Neural crest cell (in vitro differentiated cells): ENCODE measurements at regions not wholly inside any gene's neighbourhood (a gene's known extent, or its start where the extent isn't known, plus 50 kb on each side); places are given as distances from the start of the nearest gene placed in this dataset.

ENCODE experiments used
- DNase-seq: peaks from one replicate; pipeline ENCODE4 v3.0.0; 2021; ENCODE audit warnings: low read depth, mixed read lengths, low spot score
- H3K27ac Mint-ChIP-seq: one replicate; pipeline ENCODE4 v1.8.0; 2021; ENCODE audit warnings: mild to moderate bottlenecking, mixed read lengths; ENCODE audit not compliant: unreplicated experiment
- H3K27me3 Mint-ChIP-seq: 2 replicates; pipeline ENCODE4 v1.8.0; 2021; ENCODE audit warnings: low read depth, mild to moderate bottlenecking, mixed read lengths
- H3K36me3 Mint-ChIP-seq: 2 replicates; pipeline ENCODE4 v1.8.0; 2021; ENCODE audit warnings: low read depth, mild to moderate bottlenecking, mixed read lengths
- H3K4me1 Mint-ChIP-seq: 2 replicates; pipeline ENCODE4 v1.8.0; 2021; ENCODE audit warnings: mixed read lengths
- H3K4me3 Mint-ChIP-seq: one replicate; pipeline ENCODE4 v1.8.0; 2021; ENCODE audit warnings: mild to moderate bottlenecking, mixed read lengths
- H3K9me3 Mint-ChIP-seq: 2 replicates; pipeline ENCODE4 v1.8.0; 2021; ENCODE audit warnings: mixed read lengths
- CTCF ChIP-seq: fragments of 200-600 bp; sonication (generic); conservative IDR thresholded peaks from 2 replicates; pipeline ENCODE4 v1.5.0; 2021; ENCODE audit warnings: antibody characterized with exemption, mild to moderate bottlenecking

DNA sequence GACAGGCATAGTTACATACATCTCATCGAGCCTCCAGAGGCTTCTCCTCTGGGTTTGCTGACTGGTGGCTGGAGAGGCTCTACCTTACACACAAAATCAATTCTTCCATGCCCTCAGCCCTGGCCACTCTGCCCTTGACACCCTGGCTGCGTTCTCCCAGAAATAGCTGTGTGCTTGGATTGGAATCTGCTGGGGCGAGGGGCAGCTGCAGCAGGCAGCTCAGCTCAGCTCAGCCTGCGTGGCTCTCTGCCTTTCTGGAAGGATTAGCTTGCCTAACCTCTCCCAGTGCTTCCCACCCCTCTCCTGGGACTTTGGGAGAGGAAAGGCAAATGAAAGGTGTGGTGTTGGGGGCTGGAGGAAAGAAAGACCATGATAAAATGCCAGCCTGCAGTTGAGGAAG, 216.1 kb downstream of the ENGASE start:
- Mint-ChIP-seq H3K27ac (no peak overlapping the region), H3K4me3 (no peak overlapping the region), H3K36me3 (no peaks in the 10 kb centered on the region), H3K4me1 (no peaks in the 10 kb centered on the region), H3K9me3 (no peaks in the 10 kb centered on the region), H3K27me3 (peaks cover 74% of the 10 kb centered on the region)
- no peak for DNase-seq
- TF ChIP-seq CTCF = no peak

GRCh38 chr17:79288950-79289349, 214.3 kb downstream of the ENGASE start:
- Mint-ChIP-seq H3K27me3 (peaks cover 60% of the 10 kb centered on the region), H3K36me3 (no peaks in the 10 kb centered on the region), H3K9me3 (no peaks in the 10 kb centered on the region), H3K4me1 (no peaks in the 10 kb centered on the region), H3K4me3 (no peak overlapping the region), H3K27ac (no peak overlapping the region)
- no peak for TF ChIP-seq CTCF
- DNase-seq = no peak

GRCh38 chr17:79286440-79286839, 211.8 kb downstream of the ENGASE start:
- H3K4me1 Mint-ChIP-seq = no peaks in the 10 kb centered on the region
- H3K27me3 Mint-ChIP-seq = peaks cover 51% of the 10 kb centered on the region
- H3K27ac Mint-ChIP-seq = no peak overlapping the region
- no peak overlapping the region for H3K4me3 Mint-ChIP-seq
- TF ChIP-seq CTCF = no peak
- H3K36me3 Mint-ChIP-seq = no peaks in the 10 kb centered on the region
- H3K9me3 Mint-ChIP-seq = no peaks in the 10 kb centered on the region
- no peak for DNase-seq

- Mint-ChIP-seq H3K36me3 (no peaks in the 10 kb centered on the region), H3K27me3 (peaks cover 50% of the 10 kb centered on the region), H3K9me3 (no peaks in the 10 kb centered on the region), H3K4me3 (no peak overlapping the region), H3K27ac (no peak overlapping the region), H3K4me1 (no peaks in the 10 kb centered on the region)
- TF ChIP-seq CTCF = no peak
- no peak for DNase-seq
Observed at GRCh38 chr17:79285973-79286372, 211.3 kb downstream of the ENGASE start.

DNA sequence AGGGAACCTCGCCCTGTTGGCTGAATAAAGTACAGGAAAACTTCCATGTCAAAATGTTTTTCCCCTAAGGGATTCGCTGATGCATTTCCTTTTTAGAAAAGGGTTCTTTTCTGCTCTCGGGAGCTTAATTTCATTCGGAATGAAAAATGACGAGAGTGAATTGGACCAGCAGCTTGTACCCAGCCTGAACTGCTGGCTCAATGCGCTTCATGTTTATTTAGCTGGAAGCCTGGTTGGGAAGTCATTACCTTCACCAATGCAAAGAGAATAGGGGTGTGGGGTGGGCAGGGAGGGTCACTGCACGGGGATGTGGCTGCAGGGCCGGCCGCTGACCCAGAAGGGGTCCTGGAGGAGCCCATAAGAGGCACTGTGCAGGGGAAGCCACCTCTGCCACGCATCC, 207.7 kb downstream of the ENGASE start:
- DNase-seq = no peak
- no peak for TF ChIP-seq CTCF
- peaks cover 32% of the 10 kb centered on the region for H3K27me3 Mint-ChIP-seq
- no peak overlapping the region for H3K4me3 Mint-ChIP-seq
- H3K27ac Mint-ChIP-seq = no peak overlapping the region
- no peaks in the 10 kb centered on the region for H3K9me3 Mint-ChIP-seq
- H3K4me1 Mint-ChIP-seq = no peaks in the 10 kb centered on the region
- H3K36me3 Mint-ChIP-seq = no peaks in the 10 kb centered on the region

DNA sequence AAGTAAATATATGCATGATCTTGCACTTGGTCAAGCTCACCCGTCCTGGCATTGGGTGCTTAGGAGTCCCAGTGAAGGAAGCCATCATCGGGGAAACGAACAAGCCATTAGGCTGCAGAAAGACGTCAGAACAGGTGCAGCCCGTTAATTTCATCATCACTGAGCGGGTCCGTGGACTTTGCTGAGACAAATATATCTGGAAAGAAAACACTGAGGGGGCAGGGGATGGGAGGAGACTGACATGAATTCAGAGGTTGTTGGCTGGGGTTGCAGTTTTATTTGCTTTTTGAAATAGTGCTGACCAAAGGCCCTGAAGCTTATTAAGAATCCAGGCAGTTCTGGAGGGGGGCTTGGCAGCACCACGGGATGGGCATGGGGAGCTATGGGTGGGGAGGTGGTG, 207.2 kb downstream of the ENGASE start:
- H3K9me3 Mint-ChIP-seq = no peaks in the 10 kb centered on the region
- DNase-seq = no peak
- no peak overlapping the region for H3K4me3 Mint-ChIP-seq
- no peaks in the 10 kb centered on the region for H3K4me1 Mint-ChIP-seq
- H3K36me3 Mint-ChIP-seq = no peaks in the 10 kb centered on the region
- TF ChIP-seq CTCF = no peak
- H3K27ac Mint-ChIP-seq = no peak overlapping the region
- peaks cover 32% of the 10 kb centered on the region for H3K27me3 Mint-ChIP-seq
